Gastrocnemius medialis (tissue), 4 donors: ENCODE measurements at regions not wholly inside any gene's neighbourhood (a gene's known extent, or its start where the extent isn't known, plus 50 kb on each side); places are given as distances from the start of the nearest gene placed in this dataset.

Source experiments
- CTCF ChIP-seq, 5 experiments: fragments of 450-650 bp in 3 of 5; fragments of 200-600 bp in 2 of 5; sonication (generic) in 2 of 5; IDR thresholded peaks in 4 of 5; conservative IDR thresholded peaks in 1 of 5; 1 replicate in 4 of 5; 2 replicates in 1 of 5; pipeline ENCODE4 v1.5.1; 2016 to 2019; ENCODE audit warnings: antibody characterized with exemption in 5 of 5, mild to moderate bottlenecking in 3 of 5, moderate library complexity in 3 of 5
- POLR2A ChIP-seq, 2 donors: fragments of 450-650 bp; IDR thresholded peaks; one replicate each; pipeline ENCODE4 v1.6.1; 2017; ENCODE audit warnings: antibody characterized with exemption in 2 of 2, mild to moderate bottlenecking in 2 of 2, moderate library complexity in 2 of 2

- no peak for TF ChIP-seq CTCF (IDR thresholded peaks at IDR 0.05 in 4 of 5, conservative IDR thresholded peaks at IDR 0.05 in 1 of 5)
- TF ChIP-seq POLR2A (IDR thresholded peaks at IDR 0.05) = no peak
Measured at GRCh38 chr14:101125313-101125712, 221.8 kb upstream of the RTL1 start.
